Neutrophil (primary cell): ENCODE measurements at regions not wholly inside any gene's neighbourhood (a gene's known extent, or its start where the extent isn't known, plus 50 kb on each side); places are given as distances from the start of the nearest gene placed in this dataset.

Experiments
- H3K27ac ChIP-seq: fragments of 200-600 bp; sonication (generic); 2 replicates; pipeline ENCODE4 v1.5.1; 2016; ENCODE audit warnings: mild to moderate bottlenecking, moderate library complexity
- H3K27me3 ChIP-seq: fragments of 200-600 bp; sonication (generic); 2 replicates; pipeline ENCODE4 v1.6.0; 2016; ENCODE audit warnings: mild to moderate bottlenecking
- H3K36me3 ChIP-seq: fragments of 200-600 bp; sonication (generic); 2 replicates; pipeline ENCODE4 v1.5.1; 2017
- H3K4me1 ChIP-seq, 2 experiments: fragments of 200-600 bp in 1 of 2; sonication (generic) in 1 of 2; 1 replicate in 1 of 2; 2 replicates in 1 of 2; pipeline versions ENCODE4 v1.5.1 to v1.6.1; 2013 to 2016; ENCODE audit warnings: low read depth in 1 of 2, low read length in 1 of 2, mild to moderate bottlenecking in 1 of 2, moderate library complexity in 1 of 2; ENCODE audit not compliant: control insufficient read depth in 1 of 2, insufficient read depth in 1 of 2
- H3K4me3 ChIP-seq, 2 experiments: fragments of 200-600 bp in 1 of 2; sonication (generic) in 1 of 2; 1 replicate in 1 of 2; 2 replicates in 1 of 2; pipeline ENCODE4 v1.5.1; 2013 to 2016; ENCODE audit warnings: low read depth in 1 of 2, low read length in 1 of 2, mild to moderate bottlenecking in 1 of 2, moderate library complexity in 1 of 2
- H3K9me3 ChIP-seq: fragments of 200-600 bp; sonication (generic); 2 replicates; pipeline ENCODE4 v1.5.1; 2016
- TF ChIP-seq, protein P1 (sequence below): fragments of 200-600 bp; sonication (generic); IDR thresholded peaks from 2 replicates; pipeline ENCODE4 v1.5.1; 2016; ENCODE audit warnings: antibody characterized with exemption

DNA sequence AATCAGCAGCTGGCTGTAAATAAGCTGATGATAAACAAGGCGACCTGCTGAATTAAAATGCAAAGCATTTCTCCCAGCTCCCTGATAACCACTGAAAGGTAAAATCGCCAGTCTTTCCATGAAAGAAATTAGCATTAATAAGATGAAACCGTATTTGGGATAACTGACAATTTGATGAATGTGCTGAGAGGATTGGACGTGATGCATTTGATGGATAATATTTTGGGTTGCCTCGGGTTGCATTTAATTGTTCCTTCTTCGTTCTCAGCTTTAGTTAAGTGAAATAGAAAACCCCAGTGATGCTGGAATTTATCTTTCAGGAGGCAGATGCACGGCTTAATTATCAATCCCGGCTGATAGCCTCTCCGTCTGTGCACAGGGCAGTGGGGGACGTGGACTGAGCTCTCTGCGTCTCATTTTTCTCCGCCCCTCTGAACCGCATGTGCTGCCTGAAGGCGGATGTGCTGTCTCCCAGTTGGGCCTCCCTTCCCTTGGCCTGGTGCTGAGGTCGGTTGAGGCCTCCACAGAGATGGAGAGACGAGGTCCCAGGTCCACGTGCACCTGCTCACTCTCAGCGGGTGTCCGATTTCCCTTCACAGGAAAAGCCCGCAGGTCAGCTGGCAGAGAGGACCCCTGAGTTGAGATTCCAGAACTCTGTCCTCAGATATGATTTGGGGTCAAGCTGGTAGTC, 846.2 kb downstream of the BRD1 start:
- TF ChIP-seq, protein P1, sequence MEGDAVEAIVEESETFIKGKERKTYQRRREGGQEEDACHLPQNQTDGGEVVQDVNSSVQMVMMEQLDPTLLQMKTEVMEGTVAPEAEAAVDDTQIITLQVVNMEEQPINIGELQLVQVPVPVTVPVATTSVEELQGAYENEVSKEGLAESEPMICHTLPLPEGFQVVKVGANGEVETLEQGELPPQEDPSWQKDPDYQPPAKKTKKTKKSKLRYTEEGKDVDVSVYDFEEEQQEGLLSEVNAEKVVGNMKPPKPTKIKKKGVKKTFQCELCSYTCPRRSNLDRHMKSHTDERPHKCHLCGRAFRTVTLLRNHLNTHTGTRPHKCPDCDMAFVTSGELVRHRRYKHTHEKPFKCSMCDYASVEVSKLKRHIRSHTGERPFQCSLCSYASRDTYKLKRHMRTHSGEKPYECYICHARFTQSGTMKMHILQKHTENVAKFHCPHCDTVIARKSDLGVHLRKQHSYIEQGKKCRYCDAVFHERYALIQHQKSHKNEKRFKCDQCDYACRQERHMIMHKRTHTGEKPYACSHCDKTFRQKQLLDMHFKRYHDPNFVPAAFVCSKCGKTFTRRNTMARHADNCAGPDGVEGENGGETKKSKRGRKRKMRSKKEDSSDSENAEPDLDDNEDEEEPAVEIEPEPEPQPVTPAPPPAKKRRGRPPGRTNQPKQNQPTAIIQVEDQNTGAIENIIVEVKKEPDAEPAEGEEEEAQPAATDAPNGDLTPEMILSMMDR: no peak

DNA sequence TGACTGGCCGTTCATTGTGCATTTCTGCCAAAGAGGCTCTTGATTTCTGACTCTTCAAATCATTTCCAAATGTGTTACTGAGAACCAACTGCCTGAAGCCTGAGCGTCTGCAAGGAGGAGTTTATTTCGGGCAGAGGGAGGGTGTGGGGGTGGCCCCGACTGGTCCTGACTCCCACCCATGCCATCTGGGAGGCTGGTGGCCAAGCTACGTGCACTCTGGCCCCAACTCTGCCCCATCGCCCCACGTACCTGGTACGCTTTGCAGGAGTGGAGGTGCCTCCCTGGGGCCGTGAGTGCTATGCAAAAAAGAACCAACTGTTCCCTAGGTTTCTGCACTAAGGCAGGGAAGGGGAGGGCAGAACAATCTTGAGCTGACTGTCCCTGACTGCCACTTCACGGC, 846.8 kb downstream of the BRD1 start:
- Histone ChIP-seq H3K4me3 (no peak overlapping the region), H3K27me3 (no peaks in the 10 kb centered on the region), H3K4me1 (no peaks in the 10 kb centered on the region), H3K36me3 (no peaks in the 10 kb centered on the region), H3K9me3 (no peaks in the 10 kb centered on the region), H3K27ac (no peak overlapping the region)
- TF ChIP-seq, protein P1: no peak

More for the DNA sequence above, 846.2 kb downstream of the BRD1 start:
- Histone ChIP-seq H3K36me3 (no peaks in the 10 kb centered on the region), H3K27me3 (no peaks in the 10 kb centered on the region), H3K4me3 (no peak overlapping the region), H3K4me1 (no peaks in the 10 kb centered on the region), H3K9me3 (no peaks in the 10 kb centered on the region), H3K27ac (no peak overlapping the region)

DNA sequence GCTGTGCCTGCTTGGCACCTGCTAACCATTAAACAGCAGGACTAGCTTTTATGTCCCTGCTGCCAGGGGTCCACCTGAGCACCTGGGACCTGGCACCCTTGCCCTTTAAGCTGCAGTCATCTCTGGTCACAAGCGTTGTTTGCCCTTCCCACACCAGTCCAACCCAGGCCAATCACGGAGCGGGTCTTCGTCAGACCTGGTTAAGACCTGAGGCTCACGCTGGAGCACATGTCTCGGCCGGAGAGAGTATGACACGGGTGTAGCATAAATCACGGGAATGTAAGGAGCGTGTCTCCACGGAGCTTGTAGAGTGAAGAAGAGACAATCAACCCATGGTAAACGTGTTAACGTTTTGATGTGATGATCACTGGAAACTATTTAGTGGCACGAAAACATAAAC, 847.3 kb downstream of the BRD1 start:
- H3K27me3 ChIP-seq: no peaks in the 10 kb centered on the region
- H3K4me3 ChIP-seq: no peak overlapping the region
- H3K36me3 ChIP-seq: no peaks in the 10 kb centered on the region
- no peaks in the 10 kb centered on the region for H3K9me3 ChIP-seq
- no peak overlapping the region for H3K27ac ChIP-seq
- TF ChIP-seq, protein P1: no peak
- no peaks in the 10 kb centered on the region for H3K4me1 ChIP-seq

DNA sequence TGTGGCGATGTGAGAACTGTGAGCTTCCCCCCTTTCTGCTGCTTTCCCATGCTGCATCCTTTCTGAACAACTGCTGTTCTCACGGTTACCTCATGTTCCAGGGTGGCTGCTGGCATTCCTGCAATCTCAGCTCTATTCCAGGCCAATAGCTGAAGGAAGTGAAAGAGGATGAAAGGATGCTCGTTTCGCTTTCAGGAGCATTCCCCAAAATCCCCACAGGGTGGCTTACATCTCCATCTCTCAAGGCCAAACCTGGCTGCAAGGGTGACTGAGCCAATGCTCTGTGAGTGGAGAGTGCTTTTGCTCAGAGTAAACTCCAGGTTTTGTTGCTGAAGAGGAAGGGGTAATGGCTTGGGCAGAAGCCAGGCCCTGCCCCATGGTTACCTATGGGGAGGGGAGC, 848.2 kb downstream of the BRD1 start:
- Histone ChIP-seq H3K9me3 (no peaks in the 10 kb centered on the region), H3K4me1 (no peaks in the 10 kb centered on the region), H3K4me3 (no peak overlapping the region), H3K36me3 (no peaks in the 10 kb centered on the region), H3K27ac (no peak overlapping the region), H3K27me3 (no peaks in the 10 kb centered on the region)
- TF ChIP-seq, protein P1: no peak

DNA sequence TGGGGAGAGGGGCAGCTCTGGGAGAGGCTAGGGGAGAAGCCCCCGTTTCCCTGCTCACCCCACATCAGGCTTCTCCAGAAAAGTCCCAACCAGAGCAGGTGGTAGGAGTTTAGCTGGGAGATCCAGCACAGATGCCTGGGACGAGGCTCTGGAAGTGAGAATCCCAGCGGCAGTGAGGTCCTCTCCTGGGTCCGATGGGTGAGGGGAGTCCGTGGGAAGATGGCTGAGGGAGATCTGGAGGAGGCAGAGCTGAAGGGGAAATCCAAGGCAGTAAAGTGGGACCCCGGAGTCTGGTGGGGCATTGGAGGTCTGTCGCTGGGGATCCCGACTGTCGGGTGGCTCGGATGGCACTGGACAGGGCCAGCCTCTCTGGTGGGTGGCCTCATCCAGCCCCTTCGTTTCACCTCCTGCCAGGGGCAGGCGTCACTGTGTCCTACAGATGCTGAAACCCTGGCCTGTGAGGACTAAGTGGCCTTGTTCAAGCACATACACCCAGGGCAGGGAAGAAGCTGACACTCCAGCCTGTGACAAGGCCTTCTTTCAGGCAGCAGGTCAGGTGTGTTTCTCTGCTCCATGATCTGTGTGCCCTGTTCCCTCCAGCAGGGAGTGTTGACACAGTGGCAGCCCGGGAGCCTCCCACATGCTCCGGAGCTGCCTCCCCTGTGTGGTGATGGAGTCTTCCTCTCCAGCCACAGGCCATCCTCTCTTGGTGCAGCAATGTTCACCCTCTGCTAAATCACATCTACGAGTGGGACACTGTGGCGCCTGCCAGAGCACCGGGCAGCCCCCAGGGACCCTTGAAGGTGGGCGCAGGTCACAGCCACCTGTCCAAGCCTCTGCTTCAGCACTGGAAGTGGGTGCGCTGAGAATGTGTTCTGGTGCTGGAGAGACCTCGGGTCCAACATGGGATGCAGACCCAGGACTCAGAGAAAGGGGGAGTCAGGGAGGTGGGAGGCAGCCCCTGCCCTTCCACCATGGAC, 850.8 kb downstream of the BRD1 start:
- TF ChIP-seq, protein P1: no peak
- Histone ChIP-seq H3K27me3 (no peaks in the 10 kb centered on the region), H3K4me1 (no peaks in the 10 kb centered on the region), H3K27ac (no peak overlapping the region), H3K36me3 (no peaks in the 10 kb centered on the region), H3K9me3 (no peaks in the 10 kb centered on the region), H3K4me3 (no peak overlapping the region)
